IPS-18a (cell line): ENCODE measurements at regions not wholly inside any gene's neighbourhood (a gene's known extent, or its start where the extent isn't known, plus 50 kb on each side); places are given as distances from the start of the nearest gene placed in this dataset.

Source experiments
- H3K27ac ChIP-seq: one replicate; pipeline ENCODE4 v1.5.1; 2013; ENCODE audit warnings: low read length
- H3K27me3 ChIP-seq: one replicate; pipeline ENCODE4 v1.6.1; 2013; ENCODE audit warnings: mild to moderate bottlenecking, low read length; ENCODE audit not compliant: control insufficient read depth, insufficient read depth
- H3K36me3 ChIP-seq: one replicate; pipeline ENCODE4 v1.6.1; 2013; ENCODE audit warnings: low read depth, low read length; ENCODE audit not compliant: control insufficient read depth
- H3K4me1 ChIP-seq: one replicate; pipeline ENCODE4 v1.6.1; 2013; ENCODE audit warnings: low read depth, low read length; ENCODE audit not compliant: control insufficient read depth
- H3K4me3 ChIP-seq: one replicate; pipeline ENCODE4 v1.5.1; 2013; ENCODE audit warnings: low read length
- H3K9ac ChIP-seq: one replicate; pipeline ENCODE4 v1.6.1; 2013; ENCODE audit warnings: mild to moderate bottlenecking, low read length, moderate library complexity
- H3K9me3 ChIP-seq: one replicate; pipeline ENCODE4 v1.6.1; 2013; ENCODE audit warnings: low read depth, low read length; ENCODE audit not compliant: control insufficient read depth

GRCh38 chr21:22927469-22927868 lies 1929.3 kb downstream of the NCAM2 start:
- no peak overlapping the region for H3K27ac ChIP-seq
- no peaks in the 10 kb centered on the region for H3K36me3 ChIP-seq
- no peaks in the 10 kb centered on the region for H3K27me3 ChIP-seq
- no peaks in the 10 kb centered on the region for H3K4me1 ChIP-seq
- no peak overlapping the region for H3K9ac ChIP-seq
- no peak overlapping the region for H3K4me3 ChIP-seq
- no peaks in the 10 kb centered on the region for H3K9me3 ChIP-seq

DNA sequence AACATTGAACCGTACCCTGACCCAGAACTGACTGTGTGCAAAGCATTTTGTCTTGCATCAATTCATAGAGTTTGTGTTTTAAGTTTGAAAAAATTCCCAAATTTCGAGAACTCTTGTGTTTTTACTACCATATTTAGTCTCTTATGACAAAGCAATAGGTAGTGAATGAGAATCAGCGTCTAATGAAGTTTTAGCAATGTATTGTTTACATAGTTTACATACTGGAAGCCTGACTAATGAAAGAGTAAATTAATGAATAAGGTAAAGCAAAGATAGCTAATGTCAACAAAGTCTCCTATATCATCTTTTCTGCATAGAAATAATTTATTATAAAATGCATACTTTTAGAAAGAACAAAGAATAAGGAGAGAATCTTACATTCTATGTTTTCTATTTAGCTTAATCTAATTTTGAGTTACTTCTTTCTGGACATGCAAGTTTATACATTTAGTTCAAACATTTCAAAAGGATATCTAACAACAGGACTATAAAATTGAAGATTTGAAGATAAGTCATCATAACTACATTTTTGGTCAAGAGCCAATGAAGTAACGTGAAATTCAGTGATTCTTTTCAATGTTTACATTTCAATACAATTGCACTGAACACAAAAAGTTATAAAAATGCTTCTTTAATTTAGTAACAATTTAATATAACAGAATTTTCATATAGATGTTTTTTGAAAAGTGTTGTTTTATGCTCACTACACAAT lies 1943.7 kb downstream of the NCAM2 start:
- Histone ChIP-seq H3K4me1 (no peaks in the 10 kb centered on the region), H3K27me3 (no peaks in the 10 kb centered on the region), H3K36me3 (no peaks in the 10 kb centered on the region), H3K9ac (no peak overlapping the region), H3K4me3 (no peak overlapping the region), H3K27ac (no peak overlapping the region), H3K9me3 (no peaks in the 10 kb centered on the region)

GRCh38 chr21:22955559-22955958 lies 1957.3 kb downstream of the NCAM2 start:
- Histone ChIP-seq H3K9ac (no peak overlapping the region), H3K4me3 (no peak overlapping the region), H3K27ac (no peak overlapping the region), H3K9me3 (no peaks in the 10 kb centered on the region), H3K4me1 (no peaks in the 10 kb centered on the region), H3K36me3 (no peaks in the 10 kb centered on the region), H3K27me3 (no peaks in the 10 kb centered on the region)

GRCh38 chr21:22961258-22961657 lies 1963.0 kb downstream of the NCAM2 start:
- no peak overlapping the region for H3K27ac ChIP-seq

DNA sequence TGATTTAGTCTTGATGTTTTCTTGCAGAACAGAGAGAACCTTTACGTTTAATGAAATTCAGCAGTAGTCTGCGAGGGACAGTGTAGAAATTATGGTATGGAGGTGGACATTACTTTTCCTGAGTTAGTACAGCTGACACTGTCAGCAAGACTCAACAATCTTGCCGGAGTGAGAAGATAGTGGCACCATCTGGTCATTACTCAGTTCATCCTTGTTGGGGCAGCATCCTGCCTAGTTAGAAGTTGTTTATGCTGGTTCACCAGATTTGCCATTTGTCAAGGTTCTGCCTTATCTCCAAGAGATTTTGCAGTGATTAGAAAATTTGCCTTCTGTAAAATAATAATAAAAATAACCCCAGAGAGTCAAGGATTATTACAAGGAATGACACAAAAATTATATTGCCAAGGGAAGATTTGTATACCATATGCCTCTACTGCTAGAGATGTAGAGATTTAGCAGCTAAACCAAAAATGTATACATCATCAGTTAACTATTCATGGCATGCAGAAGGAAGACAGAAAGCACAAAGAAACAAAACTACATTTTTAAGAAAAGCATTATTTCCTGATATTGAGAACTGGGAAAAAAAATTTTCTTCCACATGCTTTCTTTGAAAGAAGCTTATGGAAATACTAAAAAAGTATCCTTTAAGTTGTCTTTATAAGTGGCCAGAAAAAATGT lies 1967.4 kb downstream of the NCAM2 start:
- Histone ChIP-seq H3K36me3 (no peaks in the 10 kb centered on the region), H3K27me3 (no peaks in the 10 kb centered on the region), H3K9ac (no peak overlapping the region), H3K4me1 (no peaks in the 10 kb centered on the region), H3K27ac (no peak overlapping the region), H3K4me3 (no peak overlapping the region), H3K9me3 (no peaks in the 10 kb centered on the region)

More at GRCh38 chr21:22961258-22961657, 1963.0 kb downstream of the NCAM2 start:
- Histone ChIP-seq H3K9ac (no peak overlapping the region), H3K4me3 (no peak overlapping the region), H3K4me1 (no peaks in the 10 kb centered on the region), H3K27me3 (no peaks in the 10 kb centered on the region), H3K36me3 (no peaks in the 10 kb centered on the region), H3K9me3 (no peaks in the 10 kb centered on the region)

DNA sequence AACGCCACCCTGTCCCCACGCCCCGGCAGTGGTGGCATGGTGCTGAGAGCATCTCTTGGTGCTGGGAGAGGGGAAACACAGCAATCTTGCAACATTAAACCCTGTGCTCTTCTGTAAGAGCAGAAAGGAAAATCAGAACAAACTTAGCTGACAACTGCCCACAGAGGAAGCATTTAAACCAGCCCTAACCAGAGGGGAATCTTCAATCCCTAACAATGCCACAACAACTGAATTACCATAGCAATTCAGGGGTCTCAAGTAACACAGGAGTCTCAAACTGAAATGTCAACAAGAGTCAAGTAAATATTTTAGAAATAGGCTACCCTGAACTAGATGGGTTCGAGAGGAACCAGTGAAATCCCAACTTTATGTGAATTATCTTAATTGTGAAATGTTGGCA lies 1983.6 kb downstream of the NCAM2 start:
- Histone ChIP-seq H3K4me1 (peaks cover 13% of the 10 kb centered on the region), H3K9ac (no peak overlapping the region), H3K27ac (no peak overlapping the region), H3K9me3 (no peaks in the 10 kb centered on the region), H3K36me3 (no peaks in the 10 kb centered on the region), H3K27me3 (no peaks in the 10 kb centered on the region), H3K4me3 (no peak overlapping the region)

DNA sequence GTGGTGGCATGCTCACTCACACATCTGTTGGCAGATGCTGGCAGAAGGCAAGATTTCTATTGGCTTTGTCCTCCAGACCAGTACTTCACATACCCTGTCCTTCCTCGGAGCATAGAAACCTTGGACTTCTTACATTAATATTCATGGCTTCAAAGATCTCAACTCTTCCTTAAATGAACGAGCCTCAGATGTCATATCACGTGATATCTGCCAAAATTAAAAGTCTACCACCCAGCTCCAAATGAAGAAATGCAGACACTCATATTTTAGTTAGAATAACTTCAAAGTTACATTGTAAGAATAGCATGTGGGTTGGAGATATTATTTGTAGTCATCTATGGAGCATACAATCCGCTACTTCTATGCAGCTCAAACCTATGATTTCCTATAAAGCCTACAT lies 1994.9 kb downstream of the NCAM2 start:
- Histone ChIP-seq H3K4me3 (no peak overlapping the region), H3K27ac (no peak overlapping the region), H3K36me3 (no peaks in the 10 kb centered on the region), H3K4me1 (no peaks in the 10 kb centered on the region), H3K27me3 (no peaks in the 10 kb centered on the region), H3K9me3 (no peaks in the 10 kb centered on the region), H3K9ac (no peak overlapping the region)

GRCh38 chr21:22993822-22994574 lies 1995.8 kb downstream of the NCAM2 start:
- H3K9ac ChIP-seq: no peak overlapping the region
- no peaks in the 10 kb centered on the region for H3K36me3 ChIP-seq
- no peak overlapping the region for H3K27ac ChIP-seq
- no peaks in the 10 kb centered on the region for H3K4me1 ChIP-seq
- H3K4me3 ChIP-seq: no peak overlapping the region
- H3K9me3 ChIP-seq: no peaks in the 10 kb centered on the region
- H3K27me3 ChIP-seq: no peaks in the 10 kb centered on the region

DNA sequence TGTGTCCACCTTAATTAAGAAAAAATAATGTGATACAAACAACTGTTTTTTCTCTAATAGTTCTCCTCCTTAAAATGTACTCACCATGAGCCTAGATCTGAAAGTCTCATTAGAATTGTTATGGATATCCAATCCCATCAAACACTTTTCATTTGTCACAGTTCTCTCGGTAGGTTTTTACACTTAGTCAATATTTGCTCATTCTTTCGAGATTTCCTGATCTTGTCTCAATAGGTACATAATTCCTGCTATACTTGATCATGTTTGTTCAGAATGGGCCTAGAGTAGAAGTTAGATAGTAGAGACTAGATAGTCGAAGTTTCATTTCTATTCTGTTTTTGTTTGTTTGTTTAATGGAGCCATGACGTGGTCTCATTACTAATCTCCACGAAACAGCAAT lies 2005.7 kb downstream of the NCAM2 start:
- Histone ChIP-seq H3K4me1 (no peaks in the 10 kb centered on the region), H3K36me3 (no peaks in the 10 kb centered on the region), H3K4me3 (no peak overlapping the region), H3K9ac (no peak overlapping the region), H3K27ac (no peak overlapping the region), H3K9me3 (no peaks in the 10 kb centered on the region), H3K27me3 (no peaks in the 10 kb centered on the region)

DNA sequence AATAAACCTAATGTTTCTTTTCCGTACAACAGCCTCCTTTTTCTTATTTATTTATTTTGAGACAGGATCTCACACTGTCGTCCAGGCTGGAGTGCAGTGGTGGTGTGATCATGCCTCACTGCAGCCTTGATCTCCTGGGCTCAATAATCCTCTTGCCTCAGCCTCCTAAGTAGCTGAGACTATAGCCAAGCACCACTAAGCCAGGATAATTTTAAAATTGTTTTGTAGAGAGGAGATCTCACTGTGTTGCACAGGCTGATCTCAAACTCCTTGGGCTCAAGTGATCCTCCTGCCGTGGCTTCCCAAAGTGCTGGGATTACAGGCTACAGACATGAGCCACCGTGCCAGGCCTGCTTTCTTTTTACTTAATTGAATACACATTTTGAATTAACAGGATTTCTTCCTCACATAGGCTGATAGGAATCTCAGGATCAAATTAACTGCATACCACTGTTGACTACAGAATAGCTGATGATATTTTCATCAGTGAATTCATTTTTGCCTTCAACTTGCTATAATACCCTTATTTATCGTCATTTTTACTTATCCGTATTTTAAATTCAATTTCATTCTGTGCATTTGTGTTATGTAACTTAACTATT lies 2010.5 kb downstream of the NCAM2 start:
- Histone ChIP-seq H3K4me1 (no peaks in the 10 kb centered on the region), H3K36me3 (no peaks in the 10 kb centered on the region), H3K9ac (no peak overlapping the region), H3K27me3 (no peaks in the 10 kb centered on the region), H3K4me3 (no peak overlapping the region), H3K9me3 (no peaks in the 10 kb centered on the region), H3K27ac (no peak overlapping the region)

DNA sequence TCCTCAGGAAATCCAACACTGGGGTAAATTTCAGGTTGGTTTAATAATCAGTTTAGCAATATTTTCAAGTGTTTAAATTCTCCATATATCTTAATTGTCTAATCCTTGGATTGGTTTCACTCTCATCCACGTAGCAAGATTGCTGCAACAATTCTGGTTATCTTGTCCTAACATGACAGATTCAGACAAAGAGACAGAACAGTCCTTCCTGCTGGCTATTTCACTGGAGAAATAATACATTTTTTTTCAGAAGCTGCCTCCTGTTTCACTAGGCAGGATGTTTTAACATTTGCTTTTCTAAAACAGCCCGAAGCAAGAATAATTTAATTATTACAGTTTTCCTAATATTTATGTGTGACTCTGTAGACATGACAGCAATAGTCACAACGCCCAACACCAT lies 2011.2 kb downstream of the NCAM2 start:
- Histone ChIP-seq H3K4me1 (no peaks in the 10 kb centered on the region), H3K9ac (no peak overlapping the region), H3K27ac (no peak overlapping the region), H3K4me3 (no peak overlapping the region), H3K9me3 (no peaks in the 10 kb centered on the region), H3K36me3 (no peaks in the 10 kb centered on the region), H3K27me3 (no peaks in the 10 kb centered on the region)
